ENCODE measurements at regions not wholly inside any gene's neighbourhood (a gene's known extent, or its start where the extent isn't known, plus 50 kb on each side); places are given as distances from the start of the nearest gene placed in this dataset.
"Not testable (repeated sequence)": the region's sequence is repeated elsewhere in the genome, so short reads cannot be mapped to it uniquely, and the experiment has no call there.

- DNase-seq: peak in 3 of 4 experiments; percentile 34 to 76 (median 74)
Observed at GRCh38 chr6:6414931-6415330, 94.5 kb upstream of the F13A1 start.

- DNase-seq: no peak
Observed at GRCh38 chr6:6417475-6417874, 97.0 kb upstream of the F13A1 start.

- DNase-seq: no peak
Observed at GRCh38 chr6:6418421-6418820, 98.0 kb upstream of the F13A1 start.

- no peak for DNase-seq
Observed at GRCh38 chr6:6420107-6420506, 99.6 kb upstream of the F13A1 start.

- DNase-seq: no peak
Observed at GRCh38 chr6:6434151-6434550, 113.7 kb upstream of the F13A1 start.

GRCh38 chr6:6434723-6435122, 114.3 kb upstream of the F13A1 start:
- DNase-seq: no peak

- no peak for DNase-seq
Observed at GRCh38 chr6:6436366-6436765, 115.9 kb upstream of the F13A1 start.

- no peak for DNase-seq
Observed at GRCh38 chr6:6436946-6437345, 116.5 kb upstream of the F13A1 start.

GRCh38 chr6:6438286-6438685, 117.8 kb upstream of the F13A1 start:
- DNase-seq: no peak

- DNase-seq: no peak
Observed at GRCh38 chr6:6439778-6440177, 119.3 kb upstream of the F13A1 start.

- no peak for DNase-seq
Observed at GRCh38 chr6:6452002-6452401, 131.5 kb upstream of the F13A1 start.

- no peak for DNase-seq
Observed at GRCh38 chr6:6453186-6453585, 132.7 kb upstream of the F13A1 start.

- DNase-seq: no peak
Observed at GRCh38 chr6:6455272-6455671, 133.2 kb upstream of the LY86 start.

- no peak for DNase-seq
Observed at GRCh38 chr6:6458172-6458571, 130.3 kb upstream of the LY86 start.

- not testable (repeated sequence) for DNase-seq
Observed at GRCh38 chr6:6459963-6460362, 128.6 kb upstream of the LY86 start.

GRCh38 chr6:6460416-6460815, 128.1 kb upstream of the LY86 start:
- DNase-seq: no peak

GRCh38 chr6:6461138-6461537, 127.4 kb upstream of the LY86 start:
- no peak for DNase-seq

GRCh38 chr6:6466967-6467761, 121.4 kb upstream of the LY86 start:
- peak in 2 of 4 experiments; percentile 34 to 36 for DNase-seq

- DNase-seq: peak; percentile 71 to 82 (median 77)
Observed at GRCh38 chr6:6469074-6469473, 119.4 kb upstream of the LY86 start.

GRCh38 chr6:6470123-6470522, 118.4 kb upstream of the LY86 start:
- DNase-seq: peak in 2 of 4 experiments; percentile 38 to 47

- DNase-seq: no peak
Observed at GRCh38 chr6:6471276-6471675, 117.2 kb upstream of the LY86 start.

GRCh38 chr6:6474170-6474920, 114.2 kb upstream of the LY86 start:
- DNase-seq: no peak

GRCh38 chr6:6479785-6480184, 108.7 kb upstream of the LY86 start:
- DNase-seq: peak; percentile 22 to 50 (median 38)

- DNase-seq: no peak
Observed at GRCh38 chr6:6482256-6482655, 106.3 kb upstream of the LY86 start.
